Activated T-helper 1 cell treated with anti-CD3 and anti-CD28 coated beads, Interleukin-12 subunit alpha, Interleukin-12 subunit beta, Interleukin-2, Interleukin-4 antibody, amounts not matched to agents 30 ng/mL and 10 ng/mL and 1 ng/mL, durations not matched to agents 14 hours and 24 hours and 36 hours (primary cell): ENCODE measurements at regions not wholly inside any gene's neighbourhood (a gene's known extent, or its start where the extent isn't known, plus 50 kb on each side); places are given as distances from the start of the nearest gene placed in this dataset.

ENCODE experiments used
- DNase-seq: peaks from one replicate; pipeline ENCODE4 v3.0.0; 2021; ENCODE audit warnings: low spot score
- H3K27ac Mint-ChIP-seq: one replicate; pipeline ENCODE4 v1.8.0; 2021; ENCODE audit warnings: mild to moderate bottlenecking, mixed read lengths
- H3K27me3 Mint-ChIP-seq: one replicate; pipeline ENCODE4 v1.8.0; 2022; ENCODE audit warnings: mild to moderate bottlenecking, moderate library complexity, mixed read lengths; ENCODE audit not compliant: insufficient read depth
- H3K36me3 Mint-ChIP-seq: one replicate; pipeline ENCODE4 v1.8.0; 2021; ENCODE audit warnings: low read depth, mixed read lengths
- H3K4me1 Mint-ChIP-seq: one replicate; pipeline ENCODE4 v1.8.0; 2021; ENCODE audit warnings: low read depth, mixed read lengths
- H3K4me3 Mint-ChIP-seq: one replicate; pipeline ENCODE4 v1.8.0; 2021; ENCODE audit warnings: mild to moderate bottlenecking, moderate library complexity, mixed read lengths
- H3K9me3 Mint-ChIP-seq: one replicate; pipeline ENCODE4 v1.8.0; 2021; ENCODE audit warnings: mixed read lengths
- intact Hi-C: fragments of 100-400 bp; cut with micrococcal nuclease; formaldehyde crosslinking; loops from one replicate; pipeline ENCODE4 v1.15.1; 2024

GRCh38 chr2:80874374-80874773 lies 569.8 kb upstream of the LRRTM1 start:
- intact Hi-C loops = no loop called here
- no peaks in the 10 kb centered on the region for H3K4me1 Mint-ChIP-seq
- H3K27ac Mint-ChIP-seq = no peak overlapping the region
- peaks cover 36% of the 10 kb centered on the region for H3K9me3 Mint-ChIP-seq
- no peak for DNase-seq
- H3K27me3 Mint-ChIP-seq = no peaks in the 10 kb centered on the region
- no peaks in the 10 kb centered on the region for H3K36me3 Mint-ChIP-seq
- H3K4me3 Mint-ChIP-seq = no peak overlapping the region

GRCh38 chr2:80869858-80870438 lies 565.4 kb upstream of the LRRTM1 start:
- H3K27me3 Mint-ChIP-seq = no peaks in the 10 kb centered on the region
- H3K4me3 Mint-ChIP-seq = no peak overlapping the region
- intact Hi-C loops = no loop called here
- H3K4me1 Mint-ChIP-seq = no peaks in the 10 kb centered on the region
- H3K9me3 Mint-ChIP-seq = peaks cover 12% of the 10 kb centered on the region
- no peak overlapping the region for H3K27ac Mint-ChIP-seq
- H3K36me3 Mint-ChIP-seq = no peaks in the 10 kb centered on the region
- DNase-seq = no peak

DNA sequence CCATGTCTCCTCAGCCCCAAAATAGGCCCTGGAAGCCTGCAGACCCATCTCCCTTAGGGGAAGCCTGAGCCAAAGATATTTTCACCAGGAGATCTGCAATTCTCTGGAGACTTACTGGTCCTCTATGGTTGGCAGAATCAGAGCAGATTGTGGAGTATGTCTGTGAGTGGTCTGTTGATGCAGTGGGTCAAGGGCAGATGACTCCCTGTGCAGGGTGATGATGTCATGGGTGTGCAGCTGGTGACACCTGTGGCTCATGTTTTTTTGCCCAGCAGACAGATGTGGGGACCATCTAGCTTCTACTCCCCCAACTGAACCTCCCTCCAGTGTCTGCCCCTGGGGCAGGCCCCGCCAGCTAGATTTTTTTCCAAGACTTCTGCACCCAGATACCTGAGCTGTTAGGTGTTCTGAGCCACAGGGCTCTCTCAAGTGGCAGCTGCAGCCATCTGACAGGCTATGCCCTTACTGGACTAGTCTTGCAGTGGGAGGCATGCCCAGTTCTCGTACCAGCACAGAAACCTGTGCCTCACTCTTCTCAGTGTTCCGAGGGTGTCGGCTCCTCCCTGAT lies 558.7 kb upstream of the LRRTM1 start:
- Mint-ChIP-seq H3K9me3 (peaks cover 6% of the 10 kb centered on the region), H3K4me3 (no peak overlapping the region), H3K4me1 (no peaks in the 10 kb centered on the region), H3K36me3 (no peaks in the 10 kb centered on the region), H3K27ac (no peak overlapping the region), H3K27me3 (no peaks in the 10 kb centered on the region)
- intact Hi-C loops = no loop called here
- no peak for DNase-seq

DNA sequence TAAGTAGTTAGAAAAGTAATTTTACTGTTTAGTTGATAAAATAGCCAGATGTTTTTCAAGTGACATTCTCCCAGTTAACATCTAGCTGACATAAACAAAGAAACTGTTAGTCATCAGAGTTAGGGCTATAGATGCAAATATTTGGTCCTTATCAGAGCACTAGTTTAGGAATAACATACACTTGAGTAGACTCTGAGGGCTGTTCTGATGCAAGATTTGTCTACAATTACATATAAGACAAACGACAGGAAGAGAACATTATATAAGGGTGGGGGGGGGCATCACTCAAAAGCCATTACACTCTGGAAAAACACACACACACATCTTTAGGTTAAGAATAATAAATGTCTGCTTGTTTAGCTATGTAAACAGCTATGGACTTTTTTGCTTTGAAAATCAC lies 554.4 kb upstream of the LRRTM1 start:
- intact Hi-C loops = no loop called here

DNA sequence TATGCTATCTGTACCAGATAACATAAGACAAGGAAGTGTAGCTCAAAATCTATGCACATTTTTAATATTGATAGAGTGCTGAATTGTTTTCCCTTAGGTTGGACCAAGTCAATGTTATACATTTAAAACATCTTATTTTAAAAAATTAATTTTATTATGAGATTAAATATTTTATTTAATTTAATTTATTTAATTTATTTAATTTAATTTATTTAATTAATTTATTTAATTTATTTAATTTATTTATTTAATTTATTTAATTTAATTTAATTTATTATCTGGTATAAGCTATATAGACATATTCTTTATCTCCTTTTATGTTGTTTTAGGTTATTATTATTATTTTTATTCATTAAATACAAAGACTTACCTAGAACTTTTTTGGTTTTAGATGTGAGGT lies 551.7 kb upstream of the LRRTM1 start:
- intact Hi-C loops = no loop called here
- H3K27me3 Mint-ChIP-seq = no peaks in the 10 kb centered on the region
- no peak for DNase-seq
- H3K27ac Mint-ChIP-seq = no peak overlapping the region
- peaks cover 4% of the 10 kb centered on the region for H3K9me3 Mint-ChIP-seq
- H3K4me3 Mint-ChIP-seq = no peak overlapping the region
- H3K36me3 Mint-ChIP-seq = no peaks in the 10 kb centered on the region
- no peaks in the 10 kb centered on the region for H3K4me1 Mint-ChIP-seq

More for the DNA sequence above, 554.4 kb upstream of the LRRTM1 start:
- no peak overlapping the region for H3K4me3 Mint-ChIP-seq
- no peaks in the 10 kb centered on the region for H3K36me3 Mint-ChIP-seq
- no peak for DNase-seq
- peaks cover 4% of the 10 kb centered on the region for H3K9me3 Mint-ChIP-seq
- no peaks in the 10 kb centered on the region for H3K27me3 Mint-ChIP-seq
- H3K27ac Mint-ChIP-seq = no peak overlapping the region
- H3K4me1 Mint-ChIP-seq = no peaks in the 10 kb centered on the region

- Mint-ChIP-seq H3K27ac (no peak overlapping the region), H3K4me1 (no peaks in the 10 kb centered on the region), H3K27me3 (no peaks in the 10 kb centered on the region), H3K4me3 (no peak overlapping the region), H3K9me3 (peaks cover 13% of the 10 kb centered on the region), H3K36me3 (no peaks in the 10 kb centered on the region)
- intact Hi-C loops = no loop called here
- DNase-seq = no peak
Measured at GRCh38 chr2:80854831-80855230, 550.3 kb upstream of the LRRTM1 start.

DNA sequence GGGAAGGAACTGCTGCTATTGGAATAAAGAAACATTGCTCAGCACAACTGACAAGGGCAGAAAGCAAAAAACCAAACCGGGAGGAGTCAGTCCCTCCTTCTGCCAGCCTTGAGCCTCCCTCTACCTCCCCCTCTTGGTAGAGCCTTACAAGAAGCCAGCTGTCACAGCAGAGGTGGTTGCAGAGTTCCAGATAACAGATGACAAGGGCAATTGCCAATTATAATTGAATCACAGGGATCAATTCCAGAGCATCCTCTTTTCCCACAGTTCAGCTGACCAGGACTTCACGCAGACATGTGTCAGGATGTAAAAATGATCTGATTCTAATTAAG lies 548.2 kb upstream of the LRRTM1 start:
- intact Hi-C loops = no loop called here
- no peak for DNase-seq
- no peaks in the 10 kb centered on the region for H3K36me3 Mint-ChIP-seq
- no peak overlapping the region for H3K27ac Mint-ChIP-seq
- no peak overlapping the region for H3K4me3 Mint-ChIP-seq
- H3K4me1 Mint-ChIP-seq = no peaks in the 10 kb centered on the region
- no peaks in the 10 kb centered on the region for H3K27me3 Mint-ChIP-seq
- H3K9me3 Mint-ChIP-seq = peaks cover 12% of the 10 kb centered on the region

DNA sequence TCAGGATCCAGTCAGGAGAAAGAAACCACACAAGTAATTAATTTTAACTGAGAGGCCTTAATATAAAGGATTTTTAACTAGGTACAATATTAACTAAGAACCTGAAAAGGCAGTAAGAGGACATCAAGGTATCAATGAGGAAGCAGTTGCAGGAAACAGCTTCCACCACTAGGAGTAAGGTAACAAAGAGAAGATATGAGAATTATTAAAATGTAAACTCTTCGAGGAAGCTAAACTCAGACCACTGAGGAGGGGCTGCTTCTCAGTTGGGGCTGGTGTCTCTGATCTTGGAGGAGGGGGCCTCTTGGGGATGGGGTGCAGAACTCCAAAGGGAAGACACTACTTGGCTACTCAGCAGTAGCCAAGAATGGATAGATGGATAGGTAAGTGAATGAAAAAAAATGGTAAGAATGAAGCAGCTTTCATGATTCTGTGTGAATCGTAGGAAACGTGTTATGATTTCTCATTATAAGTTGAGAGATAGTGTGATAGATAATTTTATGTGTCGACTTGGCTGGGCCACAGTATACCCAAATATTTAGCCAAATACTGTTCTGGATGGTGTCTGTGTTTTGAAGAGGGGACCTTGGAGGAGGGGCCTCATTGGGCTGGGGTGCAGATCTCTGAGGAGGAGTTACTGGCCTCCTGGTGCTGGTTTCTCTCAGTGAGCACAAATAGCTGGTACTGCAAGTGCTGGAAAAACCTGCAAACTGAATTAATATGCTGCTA lies 547.7 kb upstream of the LRRTM1 start:
- Mint-ChIP-seq H3K36me3 (no peaks in the 10 kb centered on the region), H3K27me3 (no peaks in the 10 kb centered on the region), H3K4me3 (no peak overlapping the region), H3K9me3 (peaks cover 11% of the 10 kb centered on the region), H3K27ac (no peak overlapping the region), H3K4me1 (no peaks in the 10 kb centered on the region)
- intact Hi-C loops = no loop called here
- no peak for DNase-seq

- H3K27me3 Mint-ChIP-seq = no peaks in the 10 kb centered on the region
- H3K27ac Mint-ChIP-seq = no peak overlapping the region
- H3K9me3 Mint-ChIP-seq = peaks cover 12% of the 10 kb centered on the region
- no peaks in the 10 kb centered on the region for H3K36me3 Mint-ChIP-seq
- intact Hi-C loops = no loop called here
- H3K4me1 Mint-ChIP-seq = no peaks in the 10 kb centered on the region
- H3K4me3 Mint-ChIP-seq = no peak overlapping the region
- DNase-seq = no peak
Measured at GRCh38 chr2:80830891-80831290, 526.3 kb upstream of the LRRTM1 start.

GRCh38 chr2:80822999-80823398 lies 518.4 kb upstream of the LRRTM1 start:
- H3K27me3 Mint-ChIP-seq = no peaks in the 10 kb centered on the region
- H3K4me3 Mint-ChIP-seq = no peak overlapping the region
- intact Hi-C loops = no loop called here
- no peak overlapping the region for H3K27ac Mint-ChIP-seq
- no peaks in the 10 kb centered on the region for H3K36me3 Mint-ChIP-seq
- DNase-seq = no peak
- H3K9me3 Mint-ChIP-seq = peaks cover 10% of the 10 kb centered on the region
- no peaks in the 10 kb centered on the region for H3K4me1 Mint-ChIP-seq

GRCh38 chr2:80815259-80815658 lies 510.7 kb upstream of the LRRTM1 start:
- intact Hi-C loops = no loop called here
- H3K9me3 Mint-ChIP-seq = peaks cover 8% of the 10 kb centered on the region
- no peak overlapping the region for H3K27ac Mint-ChIP-seq

DNA sequence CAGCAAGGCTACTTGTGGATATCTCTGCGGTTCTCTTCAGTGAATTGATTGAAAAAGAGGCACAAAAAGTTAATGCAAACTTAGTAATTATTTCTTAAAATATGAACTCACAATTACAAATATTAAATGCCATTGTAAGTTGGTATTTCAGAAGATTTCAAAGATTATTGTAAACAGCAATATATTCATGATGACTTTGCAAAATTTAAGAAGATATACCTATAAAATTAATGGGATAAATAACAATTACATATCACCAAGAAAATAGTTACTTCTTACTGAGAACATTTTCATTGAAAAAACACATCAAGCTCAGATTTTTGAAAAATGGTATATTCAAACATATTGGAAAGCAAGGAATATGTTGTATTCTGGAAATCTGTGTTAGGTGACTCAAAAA lies 482.0 kb upstream of the LRRTM1 start:
- H3K4me3 Mint-ChIP-seq = no peak overlapping the region
- no peak for DNase-seq
- intact Hi-C loops = no loop called here
- no peaks in the 10 kb centered on the region for H3K4me1 Mint-ChIP-seq
- H3K27me3 Mint-ChIP-seq = no peaks in the 10 kb centered on the region
- no peaks in the 10 kb centered on the region for H3K9me3 Mint-ChIP-seq
- no peaks in the 10 kb centered on the region for H3K36me3 Mint-ChIP-seq
- no peak overlapping the region for H3K27ac Mint-ChIP-seq

More at GRCh38 chr2:80815259-80815658, 510.7 kb upstream of the LRRTM1 start:
- H3K27me3 Mint-ChIP-seq = no peaks in the 10 kb centered on the region
- H3K4me1 Mint-ChIP-seq = no peaks in the 10 kb centered on the region
- DNase-seq = no peak
- H3K36me3 Mint-ChIP-seq = no peaks in the 10 kb centered on the region
- no peak overlapping the region for H3K4me3 Mint-ChIP-seq

GRCh38 chr2:80778704-80779103 lies 474.2 kb upstream of the LRRTM1 start:
- Mint-ChIP-seq H3K27me3 (no peaks in the 10 kb centered on the region), H3K9me3 (peaks cover 3% of the 10 kb centered on the region), H3K4me1 (no peaks in the 10 kb centered on the region), H3K27ac (no peak overlapping the region), H3K4me3 (no peak overlapping the region), H3K36me3 (no peaks in the 10 kb centered on the region)
- intact Hi-C loops = no loop called here
- DNase-seq = no peak
